ENCODE measurements at regions not wholly inside any gene's neighbourhood (a gene's known extent, or its start where the extent isn't known, plus 50 kb on each side); places are given as distances from the start of the nearest gene placed in this dataset.

- TF ChIP-seq POLR2AphosphoS5 (IDR thresholded peaks at IDR 0.05; ENCODE audit: insufficient read depth in 1 of 2, low read depth in 1 of 2) (no peak), CTCF (IDR thresholded peaks at IDR 0.05) (no peak), POLR2A (IDR thresholded peaks at IDR 0.05) (no peak)
- peaks cover 10% of the 10 kb centered on the region for H3K4me1 ChIP-seq
- DNase-seq (ENCODE audit: extremely low spot score in 2 of 2): no peak
Observed at GRCh38 chr10:59085711-59086502, 90.5 kb upstream of the PHYHIPL start.

GRCh38 chr10:59087486-59087885 lies 89.0 kb upstream of the PHYHIPL start:
- H3K4me3 ChIP-seq: no peak overlapping the region
- no peaks in the 10 kb centered on the region for H3K27me3 ChIP-seq
- no peak for DNase-seq (ENCODE audit: extremely low spot score in 2 of 2)
- no peaks in the 10 kb centered on the region for H3K9me3 ChIP-seq
- TF ChIP-seq POLR2A (IDR thresholded peaks at IDR 0.05) (no peak), POLR2AphosphoS5 (IDR thresholded peaks at IDR 0.05; ENCODE audit: insufficient read depth in 1 of 2, low read depth in 1 of 2) (no peak)
- no peaks in the 10 kb centered on the region for H3K36me3 ChIP-seq
- intact Hi-C loops (cut with DNase I): no loop called here
- no peak overlapping the region for H3K27ac ChIP-seq
- H3K4me1 ChIP-seq: peaks cover 10% of the 10 kb centered on the region

More at GRCh38 chr10:59085711-59086502, 90.5 kb upstream of the PHYHIPL start:
- Histone ChIP-seq H3K36me3 (no peaks in the 10 kb centered on the region), H3K9me3 (no peaks in the 10 kb centered on the region), H3K4me3 (no peak overlapping the region), H3K27ac (no peak overlapping the region), H3K27me3 (no peaks in the 10 kb centered on the region)
- intact Hi-C loops (cut with DNase I): no loop called here

GRCh38 chr10:59088912-59089573 lies 87.4 kb upstream of the PHYHIPL start:
- TF ChIP-seq POLR2A (IDR thresholded peaks at IDR 0.05) (no peak), POLR2AphosphoS5 (IDR thresholded peaks at IDR 0.05; ENCODE audit: insufficient read depth in 1 of 2, low read depth in 1 of 2) (no peak), CTCF (IDR thresholded peaks at IDR 0.05) (no peak)
- no peaks in the 10 kb centered on the region for H3K36me3 ChIP-seq
- no peak overlapping the region for H3K27ac ChIP-seq
- H3K27me3 ChIP-seq: no peaks in the 10 kb centered on the region
- peaks cover 10% of the 10 kb centered on the region for H3K4me1 ChIP-seq
- H3K4me3 ChIP-seq: no peak overlapping the region
- no peaks in the 10 kb centered on the region for H3K9me3 ChIP-seq
- intact Hi-C loops (cut with DNase I): no loop called here
- DNase-seq (ENCODE audit: extremely low spot score in 2 of 2): no peak

GRCh38 chr10:59090817-59091622 lies 85.4 kb upstream of the PHYHIPL start:
- intact Hi-C loops (cut with DNase I): no loop called here
- Histone ChIP-seq H3K4me3 (no peak overlapping the region), H3K36me3 (no peaks in the 10 kb centered on the region), H3K27me3 (no peaks in the 10 kb centered on the region), H3K27ac (no peak overlapping the region), H3K9me3 (no peaks in the 10 kb centered on the region), H3K4me1 (no peaks in the 10 kb centered on the region)
- TF ChIP-seq POLR2A (IDR thresholded peaks at IDR 0.05): no peak
- no peak for TF ChIP-seq CTCF (IDR thresholded peaks at IDR 0.05)
- TF ChIP-seq POLR2AphosphoS5 (IDR thresholded peaks at IDR 0.05; ENCODE audit: insufficient read depth in 1 of 2, low read depth in 1 of 2): no peak
- no peak for DNase-seq (ENCODE audit: extremely low spot score in 2 of 2)

- Histone ChIP-seq H3K27ac (no peak overlapping the region), H3K27me3 (no peaks in the 10 kb centered on the region), H3K4me3 (no peak overlapping the region), H3K4me1 (peaks cover 1% of the 10 kb centered on the region), H3K36me3 (no peaks in the 10 kb centered on the region), H3K9me3 (no peaks in the 10 kb centered on the region)
- no peak for DNase-seq (ENCODE audit: extremely low spot score in 2 of 2)
- intact Hi-C loops (cut with DNase I): no loop called here
- TF ChIP-seq POLR2A (IDR thresholded peaks at IDR 0.05) (no peak), POLR2AphosphoS5 (IDR thresholded peaks at IDR 0.05; ENCODE audit: insufficient read depth in 1 of 2, low read depth in 1 of 2) (no peak), CTCF (IDR thresholded peaks at IDR 0.05) (no peak)
Observed at GRCh38 chr10:59093461-59093860, 83.0 kb upstream of the PHYHIPL start.
